RPMI8226 (cell line): ENCODE measurements at regions not wholly inside any gene's neighbourhood (a gene's known extent, or its start where the extent isn't known, plus 50 kb on each side); places are given as distances from the start of the nearest gene placed in this dataset.
A peak's percentile ranks its signal among the peaks of the same experiment; 100 is the strongest.

Experiments used
- DNase-seq: peaks from one replicate; pipeline ENCODE4 v3.0.0-alpha.2; 2015

- no peak for DNase-seq
Observed at GRCh38 chr16:79726902-79727301, 126.4 kb upstream of the MAF start.

GRCh38 chr16:79725051-79725450 lies 124.5 kb upstream of the MAF start:
- no peak for DNase-seq

GRCh38 chr16:79723583-79724168 lies 123.1 kb upstream of the MAF start:
- no peak for DNase-seq

GRCh38 chr16:79721270-79721669 lies 120.7 kb upstream of the MAF start:
- no peak for DNase-seq

DNA sequence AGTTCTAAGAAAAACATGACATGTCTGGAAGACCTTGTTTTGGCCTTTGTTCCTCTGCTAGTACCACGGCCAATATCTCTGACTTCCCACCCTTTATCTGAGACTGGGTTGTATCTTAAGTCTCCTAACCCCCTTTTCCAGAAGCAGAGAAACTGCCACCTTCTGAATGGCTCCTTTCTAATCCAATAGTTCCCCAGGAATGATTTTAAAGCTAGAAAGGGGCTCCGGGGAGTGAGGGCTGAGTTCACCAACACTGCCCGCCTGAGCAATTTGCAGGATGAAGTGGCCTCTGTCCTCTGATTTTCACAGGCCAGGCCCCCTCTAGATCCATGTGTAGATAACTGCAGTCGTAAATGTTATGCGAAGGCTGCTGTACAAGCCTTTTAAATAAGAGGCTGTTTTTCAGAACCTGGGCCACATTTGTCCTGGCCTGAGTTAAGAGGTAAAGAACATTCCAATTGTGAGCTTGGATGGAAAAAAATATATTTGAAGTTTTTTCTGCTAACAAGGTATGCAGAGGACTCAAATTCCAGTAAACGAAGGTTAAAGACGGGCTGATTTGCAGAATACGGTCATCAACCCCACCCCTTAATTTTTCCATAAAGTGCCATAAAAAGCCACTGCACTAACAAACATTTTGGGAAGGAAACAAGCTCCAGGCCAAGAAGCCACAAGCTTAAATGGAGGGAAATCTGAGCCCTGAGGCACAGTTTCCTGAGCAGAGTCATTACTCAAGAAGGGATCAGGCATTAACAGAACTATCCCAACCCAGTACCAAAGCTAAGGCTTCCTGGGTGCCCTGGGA lies 117.0 kb upstream of the MAF start:
- DNase-seq: no peak

- DNase-seq: no peak
Observed at GRCh38 chr16:79716645-79717332, 116.3 kb upstream of the MAF start.

- DNase-seq: no peak
Observed at GRCh38 chr16:79715061-79715460, 114.5 kb upstream of the MAF start.

GRCh38 chr16:79714440-79714839 lies 113.9 kb upstream of the MAF start:
- DNase-seq: no peak

DNA sequence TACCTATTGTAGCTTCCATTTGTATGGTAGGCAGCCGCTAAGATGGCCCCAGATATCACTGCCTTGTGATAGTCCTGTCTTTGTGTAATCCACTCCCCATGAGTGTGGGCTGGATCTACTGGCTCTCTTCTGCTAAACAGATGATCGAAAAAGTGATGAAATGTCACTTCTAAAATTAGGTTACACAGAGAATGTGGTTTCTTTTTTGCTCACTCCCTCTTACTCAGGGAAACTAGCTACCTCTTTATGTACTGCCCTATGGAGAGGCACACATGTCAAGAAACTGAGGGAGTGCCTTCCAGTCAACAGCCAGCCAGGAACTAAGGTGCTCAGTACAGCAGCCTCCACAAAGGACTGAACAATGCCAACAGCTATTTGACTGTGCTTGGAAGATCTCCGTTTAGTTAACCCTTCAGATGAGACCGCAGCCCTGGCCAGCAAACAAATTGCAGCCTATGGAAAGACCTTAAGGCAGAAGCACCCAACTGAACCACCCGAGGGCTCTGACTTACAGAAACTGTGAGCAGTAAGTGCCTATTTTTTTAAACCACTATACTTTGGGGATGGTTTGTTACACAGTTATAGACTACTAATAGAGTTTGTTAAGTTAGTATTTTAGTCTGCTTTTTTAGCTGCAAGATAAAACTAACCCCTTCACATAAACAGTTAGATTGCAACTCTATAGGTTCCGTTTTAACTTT lies 113.2 kb upstream of the MAF start:
- DNase-seq: peak; percentile 83

GRCh38 chr16:79712276-79712675 lies 111.7 kb upstream of the MAF start:
- no peak for DNase-seq

DNA sequence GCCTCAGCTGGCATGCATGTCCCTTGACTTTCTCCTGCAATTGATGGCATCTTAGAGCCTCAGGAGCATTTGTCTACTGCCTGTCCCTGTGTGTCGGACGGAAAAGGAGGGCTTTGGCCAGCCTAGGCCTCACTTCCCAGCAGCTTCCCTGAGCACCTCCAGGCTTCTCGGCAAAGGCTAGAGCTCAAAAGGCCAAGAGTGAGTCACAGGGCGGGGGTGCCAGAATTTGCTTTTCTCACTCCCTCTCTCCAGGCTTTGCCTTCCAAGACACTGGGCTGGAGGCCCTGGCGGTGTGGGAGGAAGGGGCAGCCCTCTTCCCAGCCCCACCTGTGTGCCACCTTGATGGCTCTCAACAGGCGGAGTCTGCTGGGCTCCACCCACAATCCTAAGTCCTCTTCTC lies 107.3 kb upstream of the MAF start:
- no peak for DNase-seq

DNA sequence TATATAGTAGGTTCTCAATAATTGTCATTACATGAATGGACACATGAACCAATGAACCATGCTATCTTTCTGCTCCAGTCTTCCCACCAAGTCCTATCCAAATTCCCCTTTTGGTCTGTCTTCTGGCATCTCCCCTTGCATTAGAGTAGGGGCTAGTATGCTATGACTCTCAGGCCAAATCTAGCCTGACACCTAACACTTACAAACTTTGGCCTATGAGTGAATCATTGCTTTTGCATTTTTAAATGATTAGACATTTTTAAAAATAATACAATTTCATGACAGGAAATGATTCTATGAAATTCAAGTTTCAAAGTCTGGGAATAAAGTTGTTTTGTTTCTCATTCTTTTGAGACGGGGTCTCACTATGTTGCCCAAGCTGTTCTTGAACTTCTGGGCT lies 102.5 kb upstream of the MAF start:
- no peak for DNase-seq

DNA sequence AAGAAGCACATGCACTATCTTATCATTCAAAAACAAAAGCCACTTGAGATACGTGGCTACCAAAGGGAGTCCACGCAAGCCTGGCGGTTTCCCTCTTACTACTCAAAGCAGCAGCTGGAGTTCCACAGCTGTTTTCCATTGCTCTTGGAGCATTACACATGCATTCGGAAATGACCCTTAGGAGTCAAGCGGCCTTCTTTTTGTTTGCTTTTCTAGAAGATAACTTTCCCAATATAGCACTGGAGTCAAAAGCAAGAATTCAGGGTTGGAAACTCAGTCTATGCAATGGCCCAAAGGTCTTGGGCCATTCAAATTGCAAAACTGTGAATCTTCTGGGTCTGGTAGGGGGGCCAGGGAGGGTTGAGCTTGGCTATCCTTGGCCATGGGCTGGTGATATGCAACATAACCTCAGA lies 97.8 kb upstream of the MAF start:
- DNase-seq: no peak

- no peak for DNase-seq
Observed at GRCh38 chr16:79697562-79698112, 97.1 kb upstream of the MAF start.

DNA sequence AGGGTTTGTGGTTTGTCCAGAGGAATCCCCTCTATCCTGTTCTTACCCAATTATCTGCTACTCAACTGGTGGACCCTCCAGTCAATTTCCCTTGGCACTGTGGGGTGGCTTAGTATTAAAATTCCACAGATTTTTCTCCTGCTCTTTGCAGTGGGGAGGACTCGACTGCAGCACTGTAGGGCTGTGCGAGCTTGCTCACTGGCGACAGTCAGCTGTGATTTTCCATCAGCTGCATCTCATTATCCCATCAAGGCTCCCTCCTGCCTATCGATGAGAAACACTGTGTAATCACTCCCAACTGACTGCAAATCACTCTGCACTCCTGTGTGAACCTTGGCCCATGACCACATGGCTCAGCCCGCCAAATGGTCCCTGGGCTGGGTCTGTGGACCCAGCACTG lies 90.5 kb upstream of the MAF start:
- DNase-seq: no peak

DNA sequence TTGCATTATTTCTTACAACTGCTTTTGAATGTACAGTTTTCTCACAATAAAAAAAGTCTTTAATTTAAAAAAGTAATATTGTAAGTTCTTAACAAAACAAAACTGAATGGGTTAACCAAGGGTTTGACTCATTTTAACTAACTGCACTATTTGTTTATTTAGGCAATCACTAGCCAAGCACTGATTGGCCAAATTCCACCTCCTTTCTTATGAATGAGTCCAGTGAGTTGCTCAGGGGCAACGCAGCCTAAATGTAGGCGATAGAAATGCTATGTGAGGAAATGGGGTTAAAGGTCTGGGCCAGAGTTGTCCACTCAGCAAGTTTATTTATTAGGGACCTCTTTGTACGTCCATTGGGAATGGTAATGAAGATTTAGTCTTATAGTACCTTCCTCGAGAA lies 89.6 kb upstream of the MAF start:
- no peak for DNase-seq

DNA sequence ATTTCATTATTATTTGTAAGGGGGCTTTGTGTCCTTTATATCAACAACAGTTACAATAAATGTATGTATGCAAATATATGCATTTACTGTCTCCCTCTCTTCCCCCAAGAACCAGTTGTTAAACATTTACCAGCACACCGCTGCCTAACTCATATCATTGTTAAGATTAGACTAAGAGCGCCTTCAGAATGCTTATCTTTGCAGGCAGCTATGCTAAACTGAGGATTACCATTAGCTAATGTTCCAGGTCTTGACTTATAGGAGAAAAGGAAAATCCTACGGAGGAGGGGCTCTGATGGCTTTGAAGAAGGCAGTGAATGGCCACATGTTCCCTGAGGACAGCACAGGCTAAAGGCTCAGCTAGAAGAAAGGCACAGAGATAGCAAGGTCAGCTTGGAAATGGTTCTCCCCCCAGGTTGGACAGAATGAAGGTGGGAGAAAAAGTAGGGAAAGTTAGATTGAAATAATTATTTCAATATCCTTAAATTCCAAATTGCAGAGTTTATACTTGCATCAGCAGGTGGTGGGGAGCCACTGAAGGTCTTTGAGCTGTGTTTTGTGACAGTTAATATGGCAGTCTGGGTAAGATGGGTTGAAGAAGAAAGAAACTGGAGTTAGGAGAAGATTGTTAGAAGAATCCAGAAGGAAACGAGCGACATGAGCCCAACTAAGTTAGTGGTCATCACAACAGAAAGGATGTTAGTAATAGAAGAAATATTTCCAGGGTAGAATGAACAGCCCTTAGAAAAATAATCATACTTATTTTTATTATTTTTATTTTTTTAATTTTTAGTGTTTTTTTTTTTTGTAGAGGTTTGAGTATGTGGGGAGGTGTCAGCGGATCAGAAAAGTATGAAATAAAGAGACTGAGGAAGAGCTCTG lies 87.0 kb upstream of the MAF start:
- no peak for DNase-seq

- DNase-seq: no peak
Observed at GRCh38 chr16:79685871-79686270, 85.3 kb upstream of the MAF start.

DNA sequence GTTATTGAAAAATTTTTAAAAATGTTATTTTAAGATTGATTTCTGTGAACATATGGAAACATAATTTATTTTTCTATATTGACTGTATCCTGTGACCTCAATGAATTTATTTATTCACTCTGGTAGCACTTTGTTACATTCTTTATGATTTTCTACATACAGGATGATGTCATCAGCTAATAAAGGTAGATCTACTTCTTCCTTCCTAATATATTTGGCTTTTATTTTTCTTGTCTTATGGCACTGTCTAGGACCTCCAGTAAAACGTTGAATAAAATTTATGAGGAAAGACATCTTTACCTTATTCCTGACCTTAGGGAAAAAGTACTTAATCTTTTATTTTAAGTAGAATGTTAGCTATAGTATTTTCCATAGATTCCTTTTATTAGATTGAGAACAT lies 78.8 kb upstream of the MAF start:
- DNase-seq: no peak

DNA sequence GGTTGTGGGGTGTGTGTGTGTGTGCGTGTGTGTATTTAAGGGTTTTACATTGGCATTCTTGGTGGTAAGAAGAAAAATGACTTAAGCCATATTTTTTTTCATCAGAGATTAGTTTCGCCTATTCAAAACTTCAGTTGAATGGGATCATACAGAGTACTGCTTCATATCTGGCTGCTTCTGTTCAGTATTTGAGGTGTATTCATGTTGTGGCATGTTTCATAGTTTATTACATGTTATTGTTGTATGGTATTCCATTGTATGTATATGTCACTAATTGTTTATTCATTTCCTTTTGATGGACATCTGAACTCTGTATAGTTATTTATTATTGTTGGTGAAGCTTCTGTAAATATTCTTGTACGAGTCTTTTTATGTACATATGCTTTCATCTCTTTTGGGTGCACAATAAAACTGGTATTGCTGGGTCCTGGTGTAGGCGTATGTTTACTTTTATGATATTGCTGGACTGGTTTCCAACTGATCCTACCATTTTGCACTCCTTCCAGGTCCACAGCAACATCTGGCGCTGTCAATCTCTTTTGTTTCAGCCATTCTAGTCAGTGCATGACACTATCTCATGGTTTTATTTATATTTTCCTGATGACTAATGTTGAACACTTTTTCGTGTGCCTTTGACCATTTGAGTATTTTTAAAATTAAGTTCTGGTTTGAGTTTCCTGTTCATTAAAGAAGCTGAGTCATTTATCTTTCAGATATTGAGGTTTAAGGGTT lies 77.4 kb upstream of the MAF start:
- no peak for DNase-seq

DNA sequence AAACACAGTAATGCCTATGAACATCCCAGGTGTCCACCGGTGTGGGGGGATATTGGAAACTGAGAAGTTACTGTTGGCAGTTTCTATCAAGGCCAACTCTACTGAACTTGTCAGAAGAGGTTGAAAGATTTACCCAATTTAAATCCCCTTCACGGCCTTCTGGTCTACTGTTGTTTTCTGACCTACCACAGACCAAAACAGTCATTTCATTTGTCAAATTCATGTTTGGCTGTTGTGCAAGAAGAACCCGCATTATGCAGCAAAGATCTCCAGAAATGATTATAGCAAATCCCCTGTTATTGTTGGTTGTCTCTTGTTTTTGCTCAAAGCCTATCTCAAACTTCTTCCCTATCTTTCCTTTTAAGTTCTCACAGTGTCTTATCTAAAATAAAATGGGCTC lies 73.1 kb upstream of the MAF start:
- DNase-seq: peak; percentile 17

- peak; percentile 83 for DNase-seq
Observed at GRCh38 chr16:79672524-79672923, 72.0 kb upstream of the MAF start.
